HepG2 (cell line): ENCODE measurements at regions not wholly inside any gene's neighbourhood (a gene's known extent, or its start where the extent isn't known, plus 50 kb on each side); places are given as distances from the start of the nearest gene placed in this dataset.

Experiments
- ATAC-seq: fragments of 200-7000 bp; cut with Tn5 transposase; 3 replicates; pipeline ENCODE4 v1.9.1; 2020; ENCODE audit warnings: mild to moderate bottlenecking, moderate library complexity
- BruUV-seq: library from RNA; stranded (reverse); fragments of 400-500 nt; replicated peaks from 2 replicates; lab custom pipeline; 2021; lab: Mats Ljungman, UMichigan
- CTCF ChIA-PET: fragments of 300-600 bp; formaldehyde crosslinking; extraction: SDS; loops from one replicate; lab custom pipeline; 2021; ENCODE audit warnings: low total read pairs, inconsistent platforms, low intra/inter-chr PET ratio; lab: Yijun Ruan, JAX
- POLR2A ChIA-PET: fragments of 350-600 bp; sonication (Branson Sonifier 250); formaldehyde crosslinking; loops from one replicate; lab custom pipeline; 2020; ENCODE audit warnings: antibody characterized with exemption, inconsistent platforms; lab: Yijun Ruan, JAX
- DNase-seq: peaks from one replicate; pipeline ENCODE4 v3.0.0-alpha.2; 2015; ENCODE audit warnings: low spot score
- FAIRE-seq: peaks from 3 replicates; lab custom pipeline; 2011; peaks lifted over from hg19 to GRCh38; lab: Jason Lieb, UNC
- H2AFZ ChIP-seq: one replicate; pipeline ENCODE4 v1.6.1; 2011; ENCODE audit warnings: low read length, inconsistent platforms
- H3K27ac ChIP-seq: fragments of 300-600 bp; 3 replicates; pipeline ENCODE4 v1.8.0; 2011; ENCODE audit warnings: mixed run types, mild to moderate bottlenecking, mixed read lengths, low read length, inconsistent platforms; ENCODE audit not compliant: insufficient read depth; ENCODE audit errors: extremely low read length
- H3K27me3 ChIP-seq, 2 experiments: fragments of 200-600 bp in 1 of 2; 2 replicates in 1 of 2; 3 replicates in 1 of 2; pipeline versions ENCODE4 v1.6.0 to v1.8.0; 2011; ENCODE audit warnings: low read length in 2 of 2, mild to moderate bottlenecking in 2 of 2, moderate library complexity in 2 of 2, inconsistent platforms in 1 of 2; ENCODE audit not compliant: insufficient read depth in 2 of 2, control insufficient read depth in 1 of 2
- H3K36me3 ChIP-seq, 2 experiments: fragments of 200-600 bp in 1 of 2; replicated peaks in 1 of 2; 2 replicates in 1 of 2; 3 replicates in 1 of 2; pipeline versions ENCODE4 v1.5.1 to v1.8.0; 2011; ENCODE audit warnings: low read length in 2 of 2, inconsistent platforms in 1 of 2; ENCODE audit not compliant: insufficient read depth in 2 of 2, control insufficient read depth in 1 of 2
- H3K4me1 ChIP-seq: 2 replicates; pipeline ENCODE4 v1.5.1; 2012; ENCODE audit warnings: low read length, inconsistent platforms; ENCODE audit not compliant: insufficient read depth
- H3K4me2 ChIP-seq: 2 replicates; pipeline ENCODE4 v1.6.0; 2011; ENCODE audit warnings: low read depth, low read length, inconsistent platforms
- H3K4me3 ChIP-seq, 3 experiments: fragments of 200-600 bp in 1 of 3; sonication (generic), shearing (Covaris generic) in 1 of 3; replicated peaks in 1 of 3; 2 replicates each; pipeline ENCODE4 v1.5.1; 2011 to 2016; ENCODE audit warnings: low read length in 3 of 3, inconsistent platforms in 2 of 3, low read depth in 2 of 3, mild to moderate bottlenecking in 2 of 3, control low read depth in 1 of 3, mixed read lengths in 1 of 3; ENCODE audit not compliant: insufficient read depth in 1 of 3
- H3K79me2 ChIP-seq: one replicate; pipeline ENCODE4 v1.6.1; 2011; ENCODE audit warnings: low read length, inconsistent platforms; ENCODE audit not compliant: insufficient read depth
- H3K9ac ChIP-seq: 2 replicates; pipeline ENCODE4 v1.6.0; 2011; ENCODE audit warnings: mild to moderate bottlenecking, low read depth, low read length, inconsistent platforms; ENCODE audit not compliant: insufficient read depth
- H3K9me3 ChIP-seq: 2 replicates; pipeline ENCODE4 v1.5.1; 2012; ENCODE audit warnings: mild to moderate bottlenecking, low read length
- H4K20me1 ChIP-seq: 2 replicates; pipeline ENCODE4 v1.6.0; 2011; ENCODE audit warnings: inconsistent platforms, mild to moderate bottlenecking, low read length, moderate library complexity; ENCODE audit not compliant: insufficient read depth
- AGO1 ChIP-seq: fragments of 200-400 bp; formaldehyde crosslinking; IDR thresholded peaks from 2 replicates; pipeline ENCODE4 v1.6.1; 2017; ENCODE audit warnings: mild to moderate bottlenecking, low read depth, low read length, moderate library complexity; ENCODE audit not compliant: poor library complexity, severe bottlenecking
- AKAP8 ChIP-seq: sonication (generic); formaldehyde crosslinking; IDR thresholded peaks from 2 replicates; pipeline ENCODE4 v1.5.1; 2020; ENCODE audit warnings: mild to moderate bottlenecking, missing genetic modification reagents
- CEBPG ChIP-seq: IDR thresholded peaks from 2 replicates; pipeline ENCODE4 v1.6.1; 2016
- HOXA9 ChIP-seq: sonication (generic); formaldehyde crosslinking; IDR thresholded peaks from 2 replicates; pipeline ENCODE4 v1.8.1; 2022; ENCODE audit warnings: missing genetic modification reagents, mild to moderate bottlenecking, moderate library complexity, borderline replicate concordance
- IKZF4 ChIP-seq: sonication (generic); formaldehyde crosslinking; IDR thresholded peaks from 2 replicates; pipeline ENCODE4 v1.5.1; 2020; ENCODE audit warnings: borderline replicate concordance, mild to moderate bottlenecking, low read depth, missing genetic modification reagents; ENCODE audit errors: not compliant biosample characterization
- ZEB1 ChIP-seq: IDR thresholded peaks from 2 replicates; pipeline ENCODE4 v1.6.1; 2012; ENCODE audit warnings: mild to moderate bottlenecking, low read depth, inconsistent platforms; ENCODE audit not compliant: insufficient replicate concordance
- ZNF33A ChIP-seq: sonication (generic); formaldehyde crosslinking; IDR thresholded peaks from 2 replicates; pipeline ENCODE4 v1.5.1; 2020; ENCODE audit warnings: missing genetic modification reagents, mild to moderate bottlenecking, moderate library complexity, borderline replicate concordance
- ZSCAN12 ChIP-seq: sonication (generic); formaldehyde crosslinking; IDR thresholded peaks from 2 replicates; pipeline ENCODE4 v1.9.0; 2021; ENCODE audit warnings: mild to moderate bottlenecking, missing genetic modification reagents
- WGBS: methylation state at CpG from one replicate; pipeline ENCODE4 v1.1.6; 2017; ENCODE audit warnings: low lambda C conversion rate; 5-methylcytosine and 5-hydroxymethylcytosine counted together
- in situ Hi-C: cut with HindIII; loops from 2 replicates; pipeline ENCODE4 v1.10.0; 2017; ENCODE audit warnings: low pct_unique_long_range_greater_than_20kb; ENCODE audit not compliant: extremely low pct_ligation_motif_present
- intact Hi-C: fragments of 100-400 bp; cut with micrococcal nuclease; formaldehyde crosslinking; loops from one replicate; pipeline ENCODE4 v1.10.0; 2022; ENCODE audit not compliant: unreplicated experiment
- TF ChIP-seq, protein P1 (sequence below): sonication (generic); formaldehyde crosslinking; IDR thresholded peaks from 2 replicates; pipeline ENCODE4 v1.4.0; 2020; ENCODE audit warnings: missing genetic modification reagents, mild to moderate bottlenecking, borderline replicate concordance
- TF ChIP-seq, protein P2 (sequence below): sonication (generic); formaldehyde crosslinking; IDR thresholded peaks from 2 replicates; pipeline ENCODE4 v1.5.1; 2020; ENCODE audit warnings: mild to moderate bottlenecking, missing genetic modification reagents, borderline replicate concordance
- TF ChIP-seq, protein P3 (sequence below): sonication (generic); formaldehyde crosslinking; IDR thresholded peaks from 2 replicates; pipeline ENCODE4 v1.4.0; 2020; ENCODE audit warnings: missing genetic modification reagents, borderline replicate concordance

DNA sequence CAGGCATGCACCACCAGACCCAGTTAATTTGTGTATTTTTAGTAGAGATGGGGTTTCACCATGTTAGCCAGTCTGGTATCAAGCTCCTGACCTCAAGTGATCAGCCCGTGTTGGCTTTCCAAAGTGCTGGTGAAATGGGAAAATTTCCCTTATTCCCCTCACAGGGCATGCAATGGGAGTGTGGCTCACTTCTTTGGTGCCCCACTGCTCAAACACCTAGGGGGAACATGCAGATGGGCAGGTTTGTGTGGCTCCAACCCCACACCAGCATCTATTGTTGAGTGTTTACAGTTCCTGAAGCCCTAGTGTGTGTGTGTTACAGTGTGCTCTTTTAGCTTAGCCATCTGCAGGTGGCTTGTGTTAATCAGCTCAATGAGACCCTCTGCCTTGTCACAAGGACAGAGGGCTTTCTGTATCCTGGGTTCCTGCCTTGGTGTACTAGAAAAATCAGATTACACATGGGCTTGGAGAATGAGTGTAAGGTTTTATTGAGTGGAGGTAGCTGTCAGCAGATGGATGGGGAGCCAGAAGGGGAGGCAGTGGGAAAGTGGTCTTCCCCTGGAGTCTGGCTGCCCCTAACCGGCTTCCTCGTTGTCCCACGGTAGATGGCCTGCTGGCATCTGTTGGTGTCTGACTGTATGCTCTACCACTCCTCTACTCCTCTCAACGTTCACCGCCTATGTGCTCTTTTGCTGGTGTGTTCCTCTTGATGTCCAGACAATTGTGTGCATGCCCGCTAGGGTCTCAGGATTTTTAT is 248.1 kb upstream of the CBLB start:
- intact Hi-C loops: no loop called here
- no peak overlapping the region for H3K4me2 ChIP-seq
- H3K4me3 ChIP-seq: no peak overlapping the region
- in situ Hi-C loops: no loop called here
- no peaks in the 10 kb centered on the region for H3K79me2 ChIP-seq
- POLR2A ChIA-PET: no interaction called here
- H3K9ac ChIP-seq: no peak overlapping the region
- no peak for DNase-seq
- H2AFZ ChIP-seq: no peak overlapping the region
- no TSS peak for BruUV-seq
- no peaks in the 10 kb centered on the region for H4K20me1 ChIP-seq
- ATAC-seq: no peak
- no peaks in the 10 kb centered on the region for H3K27me3 ChIP-seq
- no peak for FAIRE-seq
- 24% methylated on average over 7 of the region's 7 CpGs for WGBS
- H3K27ac ChIP-seq: no peak overlapping the region
- no peaks in the 10 kb centered on the region for H3K9me3 ChIP-seq
- no peaks in the 10 kb centered on the region for H3K36me3 ChIP-seq
- H3K4me1 ChIP-seq: no peaks in the 10 kb centered on the region
- CTCF ChIA-PET: no interaction called here
- TF ChIP-seq ZNF33A (CRISPR knock-in tag): no peak
- TF ChIP-seq, protein P1, sequence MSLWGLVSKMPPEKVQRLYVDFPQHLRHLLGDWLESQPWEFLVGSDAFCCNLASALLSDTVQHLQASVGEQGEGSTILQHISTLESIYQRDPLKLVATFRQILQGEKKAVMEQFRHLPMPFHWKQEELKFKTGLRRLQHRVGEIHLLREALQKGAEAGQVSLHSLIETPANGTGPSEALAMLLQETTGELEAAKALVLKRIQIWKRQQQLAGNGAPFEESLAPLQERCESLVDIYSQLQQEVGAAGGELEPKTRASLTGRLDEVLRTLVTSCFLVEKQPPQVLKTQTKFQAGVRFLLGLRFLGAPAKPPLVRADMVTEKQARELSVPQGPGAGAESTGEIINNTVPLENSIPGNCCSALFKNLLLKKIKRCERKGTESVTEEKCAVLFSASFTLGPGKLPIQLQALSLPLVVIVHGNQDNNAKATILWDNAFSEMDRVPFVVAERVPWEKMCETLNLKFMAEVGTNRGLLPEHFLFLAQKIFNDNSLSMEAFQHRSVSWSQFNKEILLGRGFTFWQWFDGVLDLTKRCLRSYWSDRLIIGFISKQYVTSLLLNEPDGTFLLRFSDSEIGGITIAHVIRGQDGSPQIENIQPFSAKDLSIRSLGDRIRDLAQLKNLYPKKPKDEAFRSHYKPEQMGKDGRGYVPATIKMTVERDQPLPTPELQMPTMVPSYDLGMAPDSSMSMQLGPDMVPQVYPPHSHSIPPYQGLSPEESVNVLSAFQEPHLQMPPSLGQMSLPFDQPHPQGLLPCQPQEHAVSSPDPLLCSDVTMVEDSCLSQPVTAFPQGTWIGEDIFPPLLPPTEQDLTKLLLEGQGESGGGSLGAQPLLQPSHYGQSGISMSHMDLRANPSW (CRISPR knock-in tag): no peak
- TF ChIP-seq, protein P2, sequence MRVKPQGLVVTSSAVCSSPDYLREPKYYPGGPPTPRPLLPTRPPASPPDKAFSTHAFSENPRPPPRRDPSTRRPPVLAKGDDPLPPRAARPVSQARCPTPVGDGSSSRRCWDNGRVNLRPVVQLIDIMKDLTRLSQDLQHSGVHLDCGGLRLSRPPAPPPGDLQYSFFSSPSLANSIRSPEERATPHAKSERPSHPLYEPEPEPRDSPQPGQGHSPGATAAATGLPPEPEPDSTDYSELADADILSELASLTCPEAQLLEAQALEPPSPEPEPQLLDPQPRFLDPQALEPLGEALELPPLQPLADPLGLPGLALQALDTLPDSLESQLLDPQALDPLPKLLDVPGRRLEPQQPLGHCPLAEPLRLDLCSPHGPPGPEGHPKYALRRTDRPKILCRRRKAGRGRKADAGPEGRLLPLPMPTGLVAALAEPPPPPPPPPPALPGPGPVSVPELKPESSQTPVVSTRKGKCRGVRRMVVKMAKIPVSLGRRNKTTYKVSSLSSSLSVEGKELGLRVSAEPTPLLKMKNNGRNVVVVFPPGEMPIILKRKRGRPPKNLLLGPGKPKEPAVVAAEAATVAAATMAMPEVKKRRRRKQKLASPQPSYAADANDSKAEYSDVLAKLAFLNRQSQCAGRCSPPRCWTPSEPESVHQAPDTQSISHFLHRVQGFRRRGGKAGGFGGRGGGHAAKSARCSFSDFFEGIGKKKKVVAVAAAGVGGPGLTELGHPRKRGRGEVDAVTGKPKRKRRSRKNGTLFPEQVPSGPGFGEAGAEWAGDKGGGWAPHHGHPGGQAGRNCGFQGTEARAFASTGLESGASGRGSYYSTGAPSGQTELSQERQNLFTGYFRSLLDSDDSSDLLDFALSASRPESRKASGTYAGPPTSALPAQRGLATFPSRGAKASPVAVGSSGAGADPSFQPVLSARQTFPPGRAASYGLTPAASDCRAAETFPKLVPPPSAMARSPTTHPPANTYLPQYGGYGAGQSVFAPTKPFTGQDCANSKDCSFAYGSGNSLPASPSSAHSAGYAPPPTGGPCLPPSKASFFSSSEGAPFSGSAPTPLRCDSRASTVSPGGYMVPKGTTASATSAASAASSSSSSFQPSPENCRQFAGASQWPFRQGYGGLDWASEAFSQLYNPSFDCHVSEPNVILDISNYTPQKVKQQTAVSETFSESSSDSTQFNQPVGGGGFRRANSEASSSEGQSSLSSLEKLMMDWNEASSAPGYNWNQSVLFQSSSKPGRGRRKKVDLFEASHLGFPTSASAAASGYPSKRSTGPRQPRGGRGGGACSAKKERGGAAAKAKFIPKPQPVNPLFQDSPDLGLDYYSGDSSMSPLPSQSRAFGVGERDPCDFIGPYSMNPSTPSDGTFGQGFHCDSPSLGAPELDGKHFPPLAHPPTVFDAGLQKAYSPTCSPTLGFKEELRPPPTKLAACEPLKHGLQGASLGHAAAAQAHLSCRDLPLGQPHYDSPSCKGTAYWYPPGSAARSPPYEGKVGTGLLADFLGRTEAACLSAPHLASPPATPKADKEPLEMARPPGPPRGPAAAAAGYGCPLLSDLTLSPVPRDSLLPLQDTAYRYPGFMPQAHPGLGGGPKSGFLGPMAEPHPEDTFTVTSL (CRISPR knock-in tag): no peak
- TF ChIP-seq ZEB1: no peak
- TF ChIP-seq CEBPG: no peak
- TF ChIP-seq HOXA9 (CRISPR knock-in tag): no peak
- TF ChIP-seq IKZF4 (CRISPR knock-in tag): no peak
- no peak for TF ChIP-seq ZSCAN12 (CRISPR knock-in tag)
- no peak for TF ChIP-seq AGO1
- no peak for TF ChIP-seq AKAP8 (CRISPR knock-in tag)
- TF ChIP-seq, protein P3, sequence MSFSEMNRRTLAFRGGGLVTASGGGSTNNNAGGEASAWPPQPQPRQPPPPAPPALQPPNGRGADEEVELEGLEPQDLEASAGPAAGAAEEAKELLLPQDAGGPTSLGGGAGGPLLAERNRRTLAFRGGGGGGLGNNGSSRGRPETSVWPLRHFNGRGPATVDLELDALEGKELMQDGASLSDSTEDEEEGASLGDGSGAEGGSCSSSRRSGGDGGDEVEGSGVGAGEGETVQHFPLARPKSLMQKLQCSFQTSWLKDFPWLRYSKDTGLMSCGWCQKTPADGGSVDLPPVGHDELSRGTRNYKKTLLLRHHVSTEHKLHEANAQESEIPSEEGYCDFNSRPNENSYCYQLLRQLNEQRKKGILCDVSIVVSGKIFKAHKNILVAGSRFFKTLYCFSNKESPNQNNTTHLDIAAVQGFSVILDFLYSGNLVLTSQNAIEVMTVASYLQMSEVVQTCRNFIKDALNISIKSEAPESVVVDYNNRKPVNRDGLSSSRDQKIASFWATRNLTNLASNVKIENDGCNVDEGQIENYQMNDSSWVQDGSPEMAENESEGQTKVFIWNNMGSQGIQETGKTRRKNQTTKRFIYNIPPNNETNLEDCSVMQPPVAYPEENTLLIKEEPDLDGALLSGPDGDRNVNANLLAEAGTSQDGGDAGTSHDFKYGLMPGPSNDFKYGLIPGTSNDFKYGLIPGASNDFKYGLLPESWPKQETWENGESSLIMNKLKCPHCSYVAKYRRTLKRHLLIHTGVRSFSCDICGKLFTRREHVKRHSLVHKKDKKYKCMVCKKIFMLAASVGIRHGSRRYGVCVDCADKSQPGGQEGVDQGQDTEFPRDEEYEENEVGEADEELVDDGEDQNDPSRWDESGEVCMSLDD (CRISPR knock-in tag): no peak
